Fibroblast of lung (primary cell): ENCODE measurements at regions not wholly inside any gene's neighbourhood (a gene's known extent, or its start where the extent isn't known, plus 50 kb on each side); places are given as distances from the start of the nearest gene placed in this dataset.
"Not testable (repeated sequence)": the region's sequence is repeated elsewhere in the genome, so short reads cannot be mapped to it uniquely, and the experiment has no call there.

Experiments used
- DNase-seq, 2 donors: peaks; one replicate each; pipeline versions ENCODE4 v3.0.0 to v3.0.0-alpha.2; 2010; ENCODE audit warnings: low read depth in 2 of 2
- H2AFZ ChIP-seq: 2 replicates; pipeline ENCODE4 v1.5.1; 2012; ENCODE audit warnings: low read length, control low read depth, inconsistent platforms
- H3K27ac ChIP-seq: 2 replicates; pipeline ENCODE4 v1.5.1; 2011; ENCODE audit warnings: low read length, control low read depth; ENCODE audit not compliant: insufficient read depth
- H3K27me3 ChIP-seq: 2 replicates; pipeline ENCODE4 v1.5.1; 2011; ENCODE audit warnings: mild to moderate bottlenecking, low read length; ENCODE audit not compliant: control insufficient read depth, insufficient read depth
- H3K36me3 ChIP-seq: 2 replicates; pipeline ENCODE4 v1.5.1; 2011; ENCODE audit warnings: low read length; ENCODE audit not compliant: control insufficient read depth, insufficient read depth
- H3K4me1 ChIP-seq: 2 replicates; pipeline ENCODE4 v1.5.1; 2011; ENCODE audit warnings: low read length; ENCODE audit not compliant: control insufficient read depth, insufficient read depth; ENCODE audit errors: extremely low read depth
- H3K4me2 ChIP-seq: 2 replicates; pipeline ENCODE4 v1.5.1; 2011; ENCODE audit warnings: low read length, control low read depth; ENCODE audit not compliant: insufficient read depth; ENCODE audit errors: extremely low read depth
- H3K4me3 ChIP-seq, 4 experiments: fragments of 200-600 bp in 1 of 4; sonication (generic) in 1 of 4; replicated peaks in 1 of 4; 2 replicates each; pipeline ENCODE4 v1.5.1; 2011 to 2016; ENCODE audit warnings: low read length in 4 of 4, low read depth in 3 of 4, mild to moderate bottlenecking in 3 of 4, control low read depth in 2 of 4, inconsistent platforms in 1 of 4, mixed read lengths in 1 of 4; ENCODE audit not compliant: insufficient read depth in 1 of 4; ENCODE audit errors: control extremely low read depth in 1 of 4
- H3K79me2 ChIP-seq: 2 replicates; pipeline ENCODE4 v1.5.1; 2012; ENCODE audit warnings: mild to moderate bottlenecking, low read length, inconsistent platforms; ENCODE audit not compliant: control insufficient read depth, insufficient read depth
- H3K9ac ChIP-seq: 2 replicates; pipeline ENCODE4 v1.5.1; 2011; ENCODE audit warnings: mild to moderate bottlenecking, low read length, control low read depth; ENCODE audit not compliant: insufficient read depth
- H3K9me3 ChIP-seq: 2 replicates; pipeline ENCODE4 v1.5.1; 2012; ENCODE audit warnings: low read depth, low read length; ENCODE audit not compliant: control insufficient read depth, insufficient read depth
- H4K20me1 ChIP-seq: 2 replicates; pipeline ENCODE4 v1.5.1; 2011; ENCODE audit warnings: low read length; ENCODE audit not compliant: control insufficient read depth, insufficient read depth; ENCODE audit errors: extremely low read depth
- EZH2 ChIP-seq: IDR thresholded peaks from 2 replicates; pipeline ENCODE4 v1.5.1; 2012; ENCODE audit warnings: low read length, control low read depth, mild to moderate bottlenecking; ENCODE audit errors: missing control alignments
- TF ChIP-seq, protein P1 (sequence below), 2 donors: IDR thresholded peaks in 1 of 2; conservative IDR thresholded peaks in 1 of 2; 1 replicate in 1 of 2; 2 replicates in 1 of 2; pipeline ENCODE4 v1.5.1; 2011 to 2012; ENCODE audit warnings: low read length in 2 of 2, control low read depth in 1 of 2, inconsistent platforms in 1 of 2, low read depth in 1 of 2, mild to moderate bottlenecking in 1 of 2

DNA sequence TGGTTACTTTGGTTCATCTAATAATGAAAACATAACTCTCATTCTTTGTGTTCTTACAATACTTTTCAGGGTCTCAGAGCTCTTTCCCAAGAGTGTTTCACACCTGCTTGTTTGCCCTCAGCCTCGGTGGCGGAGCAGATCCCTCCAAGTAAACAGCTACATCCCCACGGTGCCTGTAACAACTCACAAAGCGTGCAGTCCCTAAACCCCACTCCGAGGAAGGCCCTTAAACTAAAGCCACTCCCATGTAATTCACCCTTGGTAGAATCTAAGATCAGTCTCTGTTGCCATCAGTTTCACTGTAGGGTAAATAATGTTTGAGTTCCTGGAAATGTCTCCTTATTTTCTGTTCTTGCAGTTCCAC, 101.1 kb downstream of the TFAP2A start:
- H3K4me3 ChIP-seq: no peak overlapping the region
- no peaks in the 10 kb centered on the region for H3K36me3 ChIP-seq
- no peaks in the 10 kb centered on the region for H4K20me1 ChIP-seq
- no peaks in the 10 kb centered on the region for H3K79me2 ChIP-seq
- H3K4me2 ChIP-seq: no peak overlapping the region
- H3K9me3 ChIP-seq: no peaks in the 10 kb centered on the region
- H3K9ac ChIP-seq: no peak overlapping the region
- DNase-seq: no peak
- no peaks in the 10 kb centered on the region for H3K27me3 ChIP-seq
- no peak overlapping the region for H3K27ac ChIP-seq
- TF ChIP-seq, protein P1, sequence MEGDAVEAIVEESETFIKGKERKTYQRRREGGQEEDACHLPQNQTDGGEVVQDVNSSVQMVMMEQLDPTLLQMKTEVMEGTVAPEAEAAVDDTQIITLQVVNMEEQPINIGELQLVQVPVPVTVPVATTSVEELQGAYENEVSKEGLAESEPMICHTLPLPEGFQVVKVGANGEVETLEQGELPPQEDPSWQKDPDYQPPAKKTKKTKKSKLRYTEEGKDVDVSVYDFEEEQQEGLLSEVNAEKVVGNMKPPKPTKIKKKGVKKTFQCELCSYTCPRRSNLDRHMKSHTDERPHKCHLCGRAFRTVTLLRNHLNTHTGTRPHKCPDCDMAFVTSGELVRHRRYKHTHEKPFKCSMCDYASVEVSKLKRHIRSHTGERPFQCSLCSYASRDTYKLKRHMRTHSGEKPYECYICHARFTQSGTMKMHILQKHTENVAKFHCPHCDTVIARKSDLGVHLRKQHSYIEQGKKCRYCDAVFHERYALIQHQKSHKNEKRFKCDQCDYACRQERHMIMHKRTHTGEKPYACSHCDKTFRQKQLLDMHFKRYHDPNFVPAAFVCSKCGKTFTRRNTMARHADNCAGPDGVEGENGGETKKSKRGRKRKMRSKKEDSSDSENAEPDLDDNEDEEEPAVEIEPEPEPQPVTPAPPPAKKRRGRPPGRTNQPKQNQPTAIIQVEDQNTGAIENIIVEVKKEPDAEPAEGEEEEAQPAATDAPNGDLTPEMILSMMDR (conservative IDR thresholded peaks at IDR 0.05 in 1 of 2, IDR thresholded peaks at IDR 0.05 in 1 of 2; ENCODE audit: low read depth in 1 of 2, low read length in 2 of 2): no peak
- TF ChIP-seq EZH2: no peak
- H2AFZ ChIP-seq: no peak overlapping the region
- no peaks in the 10 kb centered on the region for H3K4me1 ChIP-seq

DNA sequence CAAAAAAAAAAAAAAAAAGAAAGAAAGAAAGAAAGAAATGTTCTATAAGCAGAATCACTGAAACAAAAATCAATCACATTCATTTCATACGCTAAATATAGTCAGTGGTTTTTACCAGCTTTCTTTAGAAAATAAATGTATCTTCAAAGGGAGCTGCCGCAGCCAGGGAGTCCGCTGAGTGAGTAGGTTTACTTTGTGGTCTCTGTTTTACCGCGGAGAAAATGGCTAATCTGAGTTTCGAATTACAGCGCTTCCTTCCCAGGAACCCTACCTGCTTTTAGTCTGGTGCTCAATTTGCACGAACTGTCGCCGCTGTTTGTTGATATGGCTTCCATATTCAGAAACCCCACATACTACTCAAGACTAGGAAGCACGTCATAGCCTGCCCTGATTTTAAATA, 102.4 kb downstream of the TFAP2A start:
- peak in 1 of 2 donors; percentile 32 for DNase-seq
- Histone ChIP-seq H3K4me1 (no peaks in the 10 kb centered on the region), H3K27me3 (no peaks in the 10 kb centered on the region), H3K9me3 (no peaks in the 10 kb centered on the region), H3K4me3 (no peak overlapping the region), H2AFZ (no peak overlapping the region), H3K36me3 (no peaks in the 10 kb centered on the region), H3K4me2 (no peak overlapping the region), H4K20me1 (no peaks in the 10 kb centered on the region), H3K27ac (no peak overlapping the region), H3K9ac (no peak overlapping the region), H3K79me2 (no peaks in the 10 kb centered on the region)
- TF ChIP-seq EZH2: no peak
- TF ChIP-seq, protein P1 (conservative IDR thresholded peaks at IDR 0.05 in 1 of 2, IDR thresholded peaks at IDR 0.05 in 1 of 2; ENCODE audit: low read depth in 1 of 2, low read length in 2 of 2): no peak

DNA sequence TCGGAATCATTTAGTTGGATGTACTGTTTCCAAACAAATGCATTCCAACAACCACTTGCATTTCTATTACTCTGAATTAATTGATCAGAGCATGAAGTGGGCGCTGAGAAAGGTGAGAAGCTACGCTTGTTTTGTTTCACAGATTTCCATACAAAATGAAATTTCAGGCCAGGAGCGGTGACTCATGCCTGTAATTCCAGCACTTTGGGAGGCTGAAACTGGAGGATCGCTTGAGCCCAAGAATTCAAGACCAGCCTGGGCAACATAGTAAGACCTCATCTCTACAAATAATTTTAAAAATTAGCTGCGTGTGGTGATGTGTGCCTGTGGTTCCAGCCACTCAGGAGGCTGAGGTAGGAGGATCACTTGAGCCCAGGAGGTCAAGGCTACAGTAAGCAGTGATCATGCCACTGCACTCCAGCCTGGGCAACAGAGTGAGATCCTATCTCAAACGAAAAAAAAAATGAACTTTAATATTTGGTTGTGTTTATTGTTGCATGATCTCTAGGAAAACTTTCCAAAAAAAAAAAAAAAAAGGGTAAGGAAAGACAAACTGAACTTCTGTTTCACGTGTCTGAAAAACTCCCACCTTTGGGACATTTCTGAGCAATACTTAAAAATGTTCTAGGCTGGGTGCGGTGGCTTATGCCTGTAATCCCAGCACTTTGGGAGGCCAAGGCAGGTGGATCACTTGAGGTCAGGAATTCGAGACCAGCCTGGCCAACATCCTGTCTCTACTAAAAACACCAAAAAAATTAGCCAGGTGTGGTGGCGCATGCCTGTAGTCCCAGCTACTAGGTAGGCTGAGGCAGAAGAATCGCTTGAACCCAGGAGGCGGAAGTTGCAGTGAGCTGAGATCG, 103.1 kb downstream of the TFAP2A start:
- H3K9me3 ChIP-seq, H3K4me2 ChIP-seq, H4K20me1 ChIP-seq, H3K27me3 ChIP-seq, H2AFZ ChIP-seq, H3K27ac ChIP-seq, H3K4me3 ChIP-seq, H3K9ac ChIP-seq, H3K79me2 ChIP-seq, H3K36me3 ChIP-seq, DNase-seq, H3K4me1 ChIP-seq: not testable (repeated sequence)
